Stimulated activated CD4-positive, alpha-beta T cell treated with anti-CD3 and anti-CD28 coated beads, Interleukin-12 subunit alpha, Interleukin-12 subunit beta, amount 100 ng/mL, for 24 hours (primary cell): ENCODE measurements at regions not wholly inside any gene's neighbourhood (a gene's known extent, or its start where the extent isn't known, plus 50 kb on each side); places are given as distances from the start of the nearest gene placed in this dataset.
"Not testable (repeated sequence)": the region's sequence is repeated elsewhere in the genome, so short reads cannot be mapped to it uniquely, and the experiment has no call there.

Experiments used
- DNase-seq, 2 experiments: peaks; one replicate each; pipeline ENCODE4 v3.0.0-alpha.2; 2020; ENCODE audit warnings: low read depth in 2 of 2

- DNase-seq = no peak
Measured at GRCh38 chr2:234564699-234565098, 67.8 kb upstream of the ARL4C start.

- no peak for DNase-seq
Measured at GRCh38 chr2:234559609-234560008, 62.7 kb upstream of the ARL4C start.

- DNase-seq = no peak
Measured at GRCh38 chr2:234558642-234559041, 61.8 kb upstream of the ARL4C start.

GRCh38 chr2:234556848-234557573 lies 60.1 kb upstream of the ARL4C start:
- no peak for DNase-seq

- DNase-seq = no peak
Measured at GRCh38 chr2:234555616-234556249, 58.9 kb upstream of the ARL4C start.

- no peak for DNase-seq
Measured at GRCh38 chr2:234555161-234555560, 58.3 kb upstream of the ARL4C start.

GRCh38 chr2:234553223-234553622 lies 56.3 kb upstream of the ARL4C start:
- DNase-seq = not testable (repeated sequence)

- DNase-seq = peak; percentile 13 to 32
Measured at GRCh38 chr2:234550511-234551107, 53.7 kb upstream of the ARL4C start.

GRCh38 chr2:234550056-234550455 lies 53.2 kb upstream of the ARL4C start:
- no peak for DNase-seq

- DNase-seq = no peak
Measured at GRCh38 chr2:234548695-234549420, 52.0 kb upstream of the ARL4C start.

- DNase-seq = no peak
Measured at GRCh38 chr2:234546770-234547169, 49.9 kb upstream of the ARL4C start.
